ENCODE measurements at regions not wholly inside any gene's neighbourhood (a gene's known extent, or its start where the extent isn't known, plus 50 kb on each side); places are given as distances from the start of the nearest gene placed in this dataset.

- no peaks in the 10 kb centered on the region for H3K27me3 ChIP-seq (ENCODE audit: low read depth)
- no peak overlapping the region for H3K4me3 ChIP-seq
- H3K9me3 ChIP-seq (replicated peaks), result peaks cover 29% of the 10 kb centered on the region
- TF ChIP-seq, protein P1, sequence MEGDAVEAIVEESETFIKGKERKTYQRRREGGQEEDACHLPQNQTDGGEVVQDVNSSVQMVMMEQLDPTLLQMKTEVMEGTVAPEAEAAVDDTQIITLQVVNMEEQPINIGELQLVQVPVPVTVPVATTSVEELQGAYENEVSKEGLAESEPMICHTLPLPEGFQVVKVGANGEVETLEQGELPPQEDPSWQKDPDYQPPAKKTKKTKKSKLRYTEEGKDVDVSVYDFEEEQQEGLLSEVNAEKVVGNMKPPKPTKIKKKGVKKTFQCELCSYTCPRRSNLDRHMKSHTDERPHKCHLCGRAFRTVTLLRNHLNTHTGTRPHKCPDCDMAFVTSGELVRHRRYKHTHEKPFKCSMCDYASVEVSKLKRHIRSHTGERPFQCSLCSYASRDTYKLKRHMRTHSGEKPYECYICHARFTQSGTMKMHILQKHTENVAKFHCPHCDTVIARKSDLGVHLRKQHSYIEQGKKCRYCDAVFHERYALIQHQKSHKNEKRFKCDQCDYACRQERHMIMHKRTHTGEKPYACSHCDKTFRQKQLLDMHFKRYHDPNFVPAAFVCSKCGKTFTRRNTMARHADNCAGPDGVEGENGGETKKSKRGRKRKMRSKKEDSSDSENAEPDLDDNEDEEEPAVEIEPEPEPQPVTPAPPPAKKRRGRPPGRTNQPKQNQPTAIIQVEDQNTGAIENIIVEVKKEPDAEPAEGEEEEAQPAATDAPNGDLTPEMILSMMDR (IDR thresholded peaks at IDR 0.05; ENCODE audit: borderline replicate concordance), result no peak
- H3K36me3 ChIP-seq, result no peaks in the 10 kb centered on the region
- no peaks in the 10 kb centered on the region for H3K4me1 ChIP-seq
- intact Hi-C loops (cut with micrococcal nuclease), result no loop called here
- no peak for DNase-seq
- H3K27ac ChIP-seq (replicated peaks), result no peak overlapping the region
These were observed 201.2 kb upstream of the MYLIP start for GRCh38 chr6:15927531-15928225.

- Histone ChIP-seq H3K4me1 (no peaks in the 10 kb centered on the region), H3K27me3 (ENCODE audit: low read depth) (no peaks in the 10 kb centered on the region), H3K27ac (replicated peaks) (no peak overlapping the region), H3K9me3 (replicated peaks) (peaks cover 19% of the 10 kb centered on the region), H3K36me3 (no peaks in the 10 kb centered on the region), H3K4me3 (no peak overlapping the region)
- intact Hi-C loops (cut with micrococcal nuclease), result no loop called here
- TF ChIP-seq, protein P1 (IDR thresholded peaks at IDR 0.05; ENCODE audit: borderline replicate concordance), result no peak
- DNase-seq, result no peak
These were observed 202.6 kb upstream of the MYLIP start for GRCh38 chr6:15926256-15926655.

DNA sequence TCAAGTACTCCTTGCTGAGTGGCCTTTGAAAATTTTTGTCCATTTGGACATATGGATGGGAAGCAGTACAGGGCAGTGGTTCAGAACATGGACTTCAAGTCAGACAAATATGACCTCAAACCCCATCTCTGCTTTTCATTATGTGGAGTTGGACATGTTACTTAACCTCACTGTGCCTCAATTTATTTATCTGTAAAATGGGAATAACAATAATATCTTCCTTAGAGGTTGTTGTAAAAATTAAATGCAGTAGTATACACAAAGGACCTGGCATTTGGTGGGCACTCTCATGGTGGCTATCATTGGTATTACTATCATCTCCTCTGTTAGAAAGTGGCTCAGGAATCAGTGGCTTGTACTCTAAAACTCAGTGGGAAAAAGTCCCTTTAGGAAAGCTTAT, 204.0 kb upstream of the MYLIP start:
- Histone ChIP-seq H3K36me3 (no peaks in the 10 kb centered on the region), H3K4me1 (no peaks in the 10 kb centered on the region), H3K9me3 (replicated peaks) (peaks cover 8% of the 10 kb centered on the region), H3K4me3 (no peak overlapping the region), H3K27me3 (ENCODE audit: low read depth) (no peaks in the 10 kb centered on the region), H3K27ac (replicated peaks) (no peak overlapping the region)
- TF ChIP-seq, protein P1 (IDR thresholded peaks at IDR 0.05; ENCODE audit: borderline replicate concordance), result no peak
- intact Hi-C loops (cut with micrococcal nuclease), result no loop called here
- no peak for DNase-seq

DNA sequence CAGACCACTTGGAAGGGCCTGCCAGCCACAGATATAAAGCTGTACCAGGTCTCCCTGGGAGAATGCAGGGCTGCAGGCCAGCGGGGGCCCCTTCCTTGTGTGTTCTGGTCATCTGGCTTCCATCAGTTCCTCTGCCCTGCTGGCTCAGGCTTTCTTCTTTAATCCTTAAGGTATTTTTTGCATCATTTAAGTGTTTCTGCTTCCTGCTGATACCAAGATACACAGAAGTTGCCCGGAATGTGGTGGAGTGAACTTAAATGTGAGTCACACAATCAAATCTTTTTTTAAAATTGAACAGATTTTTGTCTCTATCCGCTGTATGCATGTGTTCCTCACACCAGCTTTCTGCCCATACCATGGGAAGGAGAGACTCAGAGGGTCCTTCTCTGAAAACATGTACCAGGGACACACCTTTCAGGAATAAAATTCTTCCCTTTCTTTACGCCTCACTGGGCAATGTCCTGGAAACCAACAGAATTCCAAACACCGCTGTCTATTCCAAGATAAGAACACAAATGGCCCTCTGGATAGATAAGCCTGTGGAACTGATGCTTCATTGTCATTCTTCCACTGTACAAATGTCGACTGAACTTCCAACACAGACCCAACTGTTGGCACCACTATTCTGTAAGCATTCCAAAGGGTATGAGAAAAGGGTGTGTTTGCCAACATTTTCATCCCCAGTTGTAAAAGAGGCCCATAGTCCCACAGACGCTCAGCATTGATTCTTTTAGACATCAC, 206.2 kb upstream of the MYLIP start:
- no peaks in the 10 kb centered on the region for H3K36me3 ChIP-seq
- TF ChIP-seq, protein P1 (IDR thresholded peaks at IDR 0.05; ENCODE audit: borderline replicate concordance), result no peak
- intact Hi-C loops (cut with micrococcal nuclease), result no loop called here
- no peaks in the 10 kb centered on the region for H3K4me1 ChIP-seq
- no peak for DNase-seq
- no peak overlapping the region for H3K27ac ChIP-seq (replicated peaks)
- no peak overlapping the region for H3K4me3 ChIP-seq
- no peaks in the 10 kb centered on the region for H3K27me3 ChIP-seq (ENCODE audit: low read depth)
- H3K9me3 ChIP-seq (replicated peaks), result no peaks in the 10 kb centered on the region

DNA sequence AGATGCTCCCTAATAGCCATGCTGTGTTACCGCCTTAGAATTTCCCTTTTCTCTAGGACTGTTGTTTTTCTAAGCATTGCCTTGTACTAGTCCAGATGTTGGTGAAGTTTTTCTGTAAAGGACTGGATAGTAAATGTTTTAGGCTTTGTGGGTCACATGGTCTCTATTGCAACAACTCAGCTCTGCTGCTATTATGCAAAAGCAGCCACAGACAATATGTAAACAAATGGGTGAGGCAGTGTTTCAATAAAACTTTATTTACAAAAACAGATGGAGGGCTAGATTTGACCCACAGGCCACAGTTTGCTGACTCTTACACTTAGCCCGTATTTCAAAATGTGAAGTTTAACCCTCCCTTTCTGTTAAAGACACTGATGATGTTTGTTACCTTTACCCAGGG, 207.6 kb upstream of the MYLIP start:
- Histone ChIP-seq H3K9me3 (replicated peaks) (no peaks in the 10 kb centered on the region), H3K4me3 (no peak overlapping the region), H3K4me1 (no peaks in the 10 kb centered on the region), H3K27ac (replicated peaks) (no peak overlapping the region), H3K27me3 (ENCODE audit: low read depth) (no peaks in the 10 kb centered on the region), H3K36me3 (no peaks in the 10 kb centered on the region)
- TF ChIP-seq, protein P1 (IDR thresholded peaks at IDR 0.05; ENCODE audit: borderline replicate concordance), result no peak
- intact Hi-C loops (cut with micrococcal nuclease), result no loop called here
- DNase-seq, result no peak
